ENCODE measurements at regions not wholly inside any gene's neighbourhood (a gene's known extent, or its start where the extent isn't known, plus 50 kb on each side); places are given as distances from the start of the nearest gene placed in this dataset.

GRCh38 chr5:145345511-145346287 is 489.4 kb downstream of the PRELID2 start:
- DNase-seq, result no peak

- peak; percentile 79 for DNase-seq
Measured at GRCh38 chr5:145341842-145342241, 493.3 kb downstream of the PRELID2 start.

DNA sequence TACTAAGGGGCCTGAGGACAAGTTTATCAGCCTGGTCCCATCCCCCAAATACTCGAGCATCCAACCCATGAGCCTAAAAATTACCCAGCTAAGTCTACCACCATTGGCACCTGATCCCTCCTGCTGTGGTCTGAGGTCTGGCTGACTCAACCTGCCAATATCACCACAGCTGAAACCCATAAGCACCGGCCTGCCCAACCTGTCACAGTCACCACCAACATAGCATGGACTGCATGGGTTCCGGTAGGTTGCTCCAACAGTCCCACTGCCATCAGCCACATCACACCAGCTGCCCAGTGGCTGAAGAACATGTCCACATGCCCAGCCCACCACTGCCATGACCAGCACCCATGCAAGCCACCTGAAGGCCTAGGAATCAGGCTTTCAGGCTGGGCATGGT is 495.0 kb downstream of the PRELID2 start:
- DNase-seq, result no peak

- DNase-seq, result peak; percentile 41
Measured at GRCh38 chr5:145324767-145325479, 510.2 kb downstream of the PRELID2 start.

- no peak for DNase-seq
Measured at GRCh38 chr5:145324101-145324500, 511.0 kb downstream of the PRELID2 start.

DNA sequence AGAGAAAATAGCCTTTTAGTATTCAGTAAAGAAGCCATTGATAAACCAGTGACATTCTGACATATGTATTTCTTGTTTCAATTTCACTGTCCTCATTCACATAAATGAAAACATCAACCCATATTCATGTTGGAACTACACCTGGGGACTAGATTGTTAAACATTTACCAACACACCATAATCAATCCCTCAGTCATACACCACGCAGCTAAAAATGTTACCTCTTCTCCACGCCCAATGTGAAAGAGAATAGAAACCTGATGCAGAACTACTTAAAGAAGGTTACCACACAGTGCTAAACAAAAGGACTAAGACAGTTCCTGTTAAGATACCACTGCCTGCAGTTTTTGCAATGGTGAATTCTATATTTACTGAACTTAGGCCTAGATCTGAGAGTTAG is 518.9 kb downstream of the PRELID2 start:
- no peak for DNase-seq

GRCh38 chr5:145307866-145308382 is 527.2 kb downstream of the PRELID2 start:
- DNase-seq, result no peak

- no peak for DNase-seq
Measured at GRCh38 chr5:145295236-145295835, 539.8 kb downstream of the PRELID2 start.

DNA sequence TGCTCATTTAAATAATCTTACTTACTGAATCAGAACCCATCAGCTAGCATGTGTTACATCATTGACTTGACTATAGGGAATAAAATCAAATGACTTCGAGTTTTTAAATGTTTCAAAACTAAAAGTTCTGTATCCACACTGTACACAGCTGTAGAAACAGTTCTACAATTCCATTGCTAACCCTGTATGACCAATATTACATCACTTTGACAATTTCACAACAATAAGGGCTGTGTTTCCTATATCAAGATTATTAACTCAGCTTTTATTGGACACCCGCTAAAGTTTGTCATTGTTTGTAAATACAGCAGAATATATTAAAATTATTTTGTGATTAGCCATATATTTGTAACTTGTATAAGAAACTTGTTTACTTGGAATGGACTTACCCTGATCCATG is 540.8 kb downstream of the PRELID2 start:
- no peak for DNase-seq

DNA sequence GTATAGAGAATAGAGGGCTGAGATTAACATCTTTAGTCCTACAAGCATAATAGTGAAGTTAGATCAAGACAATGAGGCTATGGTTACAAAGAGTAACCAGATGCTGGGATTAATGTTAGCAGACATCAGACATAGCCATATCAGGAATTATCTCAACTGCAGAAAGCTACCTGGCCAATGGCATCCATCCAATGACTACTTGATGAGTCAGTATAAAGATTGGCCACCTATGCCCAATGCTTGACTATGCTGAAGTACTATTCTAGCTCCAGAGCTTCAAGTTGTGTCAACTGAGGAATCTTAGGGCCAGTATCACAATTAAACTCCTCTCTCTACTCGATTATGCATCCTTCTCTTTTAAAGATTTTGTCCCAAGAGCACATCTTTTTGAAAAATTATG is 541.4 kb downstream of the PRELID2 start:
- no peak for DNase-seq

DNA sequence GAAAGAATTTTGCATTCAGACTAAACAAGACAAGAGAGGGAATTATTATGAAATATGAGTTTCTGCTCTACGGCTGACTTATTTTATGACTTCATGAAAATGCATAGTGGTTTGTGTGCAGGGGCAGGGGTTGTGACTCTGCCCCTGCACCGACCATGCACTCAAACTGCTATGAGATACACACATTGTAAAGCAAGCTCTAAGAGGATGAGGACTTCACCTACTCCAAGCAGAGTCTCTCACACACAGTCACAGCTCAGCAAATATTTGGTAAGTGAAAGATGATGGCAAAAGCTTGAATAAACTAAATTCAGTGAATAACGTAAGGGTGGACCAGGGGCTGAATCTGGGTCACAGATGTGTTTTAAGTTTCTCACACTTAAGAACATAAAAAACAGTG is 542.9 kb downstream of the PRELID2 start:
- DNase-seq, result no peak

GRCh38 chr5:145283141-145283810 is 551.9 kb downstream of the PRELID2 start:
- DNase-seq, result no peak

GRCh38 chr5:145280806-145281205 is 554.3 kb downstream of the PRELID2 start:
- no peak for DNase-seq

- DNase-seq, result no peak
Measured at GRCh38 chr5:145280214-145280613, 554.9 kb downstream of the PRELID2 start.

GRCh38 chr5:145260670-145261069 is 574.5 kb downstream of the PRELID2 start:
- no peak for DNase-seq

DNA sequence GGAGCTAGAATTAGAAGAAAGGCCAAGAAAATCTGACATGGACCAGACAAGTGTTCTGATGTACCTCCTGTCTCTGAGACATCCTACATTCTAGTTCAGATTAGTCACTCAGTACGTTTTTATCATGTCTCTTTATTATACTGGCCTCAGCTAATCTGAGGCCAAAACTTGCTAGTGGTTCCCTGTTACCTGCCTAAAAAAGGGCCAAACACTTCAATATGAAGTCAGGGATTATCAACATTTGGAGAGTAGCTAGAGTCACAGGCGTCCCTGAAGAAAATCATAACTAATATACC is 587.4 kb downstream of the PRELID2 start:
- DNase-seq, result no peak

DNA sequence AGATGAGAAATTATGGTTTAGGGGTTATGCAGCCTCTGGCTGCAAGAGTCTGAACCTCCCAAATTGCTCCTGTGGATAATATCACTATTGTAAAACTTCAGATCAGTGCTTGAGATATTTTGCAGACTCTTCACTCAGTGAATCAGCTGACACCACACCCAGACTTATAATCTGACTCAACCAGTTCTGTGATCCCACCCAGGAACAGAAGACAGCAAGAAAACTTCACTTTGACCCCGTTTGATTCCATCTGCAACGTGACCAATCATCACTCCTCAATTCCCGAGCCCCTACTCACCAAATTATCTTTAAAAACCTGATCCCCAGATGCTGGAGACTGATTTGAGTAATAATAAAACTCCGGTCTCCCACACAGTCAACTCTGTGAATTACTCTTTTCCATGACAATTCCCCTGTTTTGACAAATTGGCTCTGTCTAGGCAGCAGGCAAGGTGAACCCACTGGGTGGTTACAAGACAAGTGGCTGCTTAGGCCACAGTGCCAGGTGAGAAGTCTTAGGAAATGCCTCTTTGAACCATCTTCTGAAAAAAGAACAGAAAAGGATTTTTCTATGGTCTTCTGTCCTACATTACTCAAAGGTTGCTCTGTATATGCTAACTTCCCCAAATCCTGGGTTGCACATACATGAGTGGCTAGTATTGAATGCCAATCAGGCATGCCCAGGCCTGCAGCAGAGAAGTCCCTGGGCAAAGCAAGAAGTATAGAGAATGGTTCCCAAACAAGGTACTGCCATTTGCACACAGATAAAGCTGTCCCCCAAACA is 588.0 kb downstream of the PRELID2 start:
- DNase-seq, result no peak

DNA sequence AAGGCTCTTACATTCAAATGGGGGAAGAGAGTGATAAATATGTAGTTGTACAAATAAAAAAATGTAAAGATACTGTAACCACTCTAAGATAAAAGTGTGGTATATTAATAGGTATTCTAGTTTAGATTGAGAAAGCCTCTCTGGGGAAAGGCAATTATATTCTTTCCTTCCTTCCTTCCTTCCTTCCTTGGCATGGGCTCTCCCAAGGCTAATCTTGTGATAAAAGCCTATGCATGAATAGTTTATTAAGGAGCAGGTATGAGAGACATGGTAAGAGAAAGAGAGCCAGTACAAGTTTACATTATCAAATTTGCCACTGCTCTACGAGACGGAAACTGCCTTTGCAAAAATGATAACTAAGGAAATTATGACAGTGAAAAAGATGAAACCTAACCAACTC is 588.8 kb downstream of the PRELID2 start:
- DNase-seq, result no peak

GRCh38 chr5:145245354-145245753 is 589.8 kb downstream of the PRELID2 start:
- no peak for DNase-seq

GRCh38 chr5:145244788-145245187 is 590.4 kb downstream of the PRELID2 start:
- no peak for DNase-seq

GRCh38 chr5:145244251-145244650 is 590.9 kb downstream of the PRELID2 start:
- DNase-seq, result no peak

DNA sequence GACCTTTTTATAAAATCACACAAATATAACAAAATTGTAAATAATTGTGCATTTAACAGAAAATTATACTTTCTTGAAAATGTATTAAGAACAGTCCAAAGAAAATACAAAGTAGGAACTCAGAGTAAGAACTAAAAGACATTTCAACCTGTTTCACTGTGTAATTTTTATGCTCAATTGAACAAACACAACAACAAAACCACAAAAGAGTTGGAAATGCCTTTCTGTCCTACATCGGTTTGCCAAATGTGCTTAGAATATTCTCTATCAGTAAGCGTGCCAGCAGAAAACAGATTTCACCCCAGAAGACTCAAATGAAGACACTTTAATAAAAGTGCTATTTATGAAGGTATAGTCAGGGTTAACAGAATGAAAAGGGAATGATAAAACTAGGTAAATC is 592.1 kb downstream of the PRELID2 start:
- DNase-seq, result no peak

GRCh38 chr5:145242551-145242950 is 592.6 kb downstream of the PRELID2 start:
- no peak for DNase-seq
